ENCODE measurements at regions not wholly inside any gene's neighbourhood (a gene's known extent, or its start where the extent isn't known, plus 50 kb on each side); places are given as distances from the start of the nearest gene placed in this dataset.

DNA sequence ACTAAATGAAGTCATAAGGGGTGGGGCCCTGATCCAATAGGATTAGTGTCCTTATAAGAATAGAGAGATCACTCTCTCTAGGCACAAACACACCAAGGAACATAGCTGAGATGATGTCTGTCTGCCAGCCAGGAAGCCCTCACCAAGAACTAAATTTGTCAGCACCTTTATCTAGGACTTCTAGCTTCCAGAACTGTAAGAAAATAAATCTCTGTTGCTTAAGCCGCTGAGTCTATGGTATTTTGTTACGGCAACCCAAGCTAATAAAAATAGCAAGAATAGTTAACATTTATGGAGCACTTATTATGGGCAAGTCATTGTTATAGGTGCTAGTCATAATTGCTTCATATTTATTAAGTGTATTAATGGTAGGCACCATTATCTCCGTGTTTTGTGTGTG lies 249.6 kb downstream of the MSRB3 start:
- no peak for TF ChIP-seq CTCF (conservative IDR thresholded peaks at IDR 0.05)
- no peak overlapping the region for H3K27ac ChIP-seq

GRCh38 chr12:65529106-65529505 lies 250.6 kb downstream of the MSRB3 start:
- no peak overlapping the region for H3K27ac ChIP-seq
- TF ChIP-seq CTCF (conservative IDR thresholded peaks at IDR 0.05) = no peak

- TF ChIP-seq CTCF (conservative IDR thresholded peaks at IDR 0.05) = no peak
- H3K27ac ChIP-seq = no peak overlapping the region
Measured at GRCh38 chr12:65529771-65530435, 251.4 kb downstream of the MSRB3 start.

- TF ChIP-seq CTCF (conservative IDR thresholded peaks at IDR 0.05) = no peak
- H3K27ac ChIP-seq = no peak overlapping the region
Measured at GRCh38 chr12:65532162-65532561, 253.7 kb downstream of the MSRB3 start.

DNA sequence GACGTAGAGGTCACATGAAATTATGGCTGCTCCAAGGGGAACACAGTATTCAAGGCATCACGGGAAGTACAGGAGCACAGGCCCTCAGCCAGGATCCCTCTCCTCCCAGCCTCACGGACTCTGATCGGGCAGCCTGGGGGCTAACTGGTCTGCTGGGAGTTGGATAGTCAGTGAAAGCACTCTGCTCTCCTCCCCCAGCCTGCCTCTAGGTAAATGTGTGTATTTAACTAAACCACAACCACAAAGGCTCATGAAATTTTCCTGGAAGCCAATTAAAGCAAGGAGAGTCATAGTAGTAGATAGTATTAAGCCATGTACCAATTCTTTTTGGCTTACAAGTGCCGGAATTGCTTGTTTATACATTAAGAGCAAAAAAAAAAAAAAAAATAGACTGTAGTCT lies 254.3 kb downstream of the MSRB3 start:
- TF ChIP-seq CTCF (conservative IDR thresholded peaks at IDR 0.05) = no peak
- H3K27ac ChIP-seq = no peak overlapping the region

- no peak overlapping the region for H3K27ac ChIP-seq
- no peak for TF ChIP-seq CTCF (conservative IDR thresholded peaks at IDR 0.05)
Measured at GRCh38 chr12:65533177-65533883, 254.8 kb downstream of the MSRB3 start.

GRCh38 chr12:65534238-65534841 lies 255.9 kb downstream of the MSRB3 start:
- H3K27ac ChIP-seq = no peak overlapping the region
- TF ChIP-seq CTCF (conservative IDR thresholded peaks at IDR 0.05) = no peak

Data from VCaP (cell line).